ENCODE measurements at regions not wholly inside any gene's neighbourhood (a gene's known extent, or its start where the extent isn't known, plus 50 kb on each side); places are given as distances from the start of the nearest gene placed in this dataset.
"Not testable (repeated sequence)": the region's sequence is repeated elsewhere in the genome, so short reads cannot be mapped to it uniquely, and the experiment has no call there.

- Histone ChIP-seq H3K9ac (ENCODE audit: low read length in 3 of 3) (no peak overlapping the region), H3K27me3 (ENCODE audit: control insufficient read depth, insufficient read depth, low read length) (no peaks in the 10 kb centered on the region), H3K27ac (ENCODE audit: low read depth in 2 of 2, low read length in 2 of 2) (no peak overlapping the region), H3K4me3 (ENCODE audit: low read length in 3 of 3) (no peak overlapping the region), H3K36me3 (ENCODE audit: control insufficient read depth in 2 of 3, insufficient read depth in 3 of 3, low read length in 3 of 3) (no peaks in the 10 kb centered on the region), H3K9me3 (ENCODE audit: control insufficient read depth in 2 of 3, insufficient read depth in 1 of 3, low read length in 3 of 3) (no peaks in the 10 kb centered on the region), H3K4me1 (ENCODE audit: control insufficient read depth in 2 of 3, insufficient read depth in 2 of 3, low read depth in 1 of 3, low read length in 3 of 3) (no peaks in the 10 kb centered on the region)
- no peak for FAIRE-seq
- DNase-seq: no peak
- TF ChIP-seq CTCF (IDR thresholded peaks at IDR 0.05; ENCODE audit: borderline replicate concordance, extremely low read depth, insufficient read depth): no peak
- intact Hi-C loops (cut with DNase I): no loop called here
These were observed 85.4 kb upstream of the SLC35F3 start for GRCh38 chr1:233819042-233819441.

- H3K9ac ChIP-seq (ENCODE audit: low read length in 3 of 3); H3K4me3 ChIP-seq (ENCODE audit: low read length in 3 of 3); H3K36me3 ChIP-seq (ENCODE audit: control insufficient read depth in 2 of 3, insufficient read depth in 3 of 3, low read length in 3 of 3); H3K4me1 ChIP-seq (ENCODE audit: control insufficient read depth in 2 of 3, insufficient read depth in 2 of 3, low read depth in 1 of 3, low read length in 3 of 3); H3K9me3 ChIP-seq (ENCODE audit: control insufficient read depth in 2 of 3, insufficient read depth in 1 of 3, low read length in 3 of 3); intact Hi-C loops (cut with DNase I); DNase-seq; H3K27me3 ChIP-seq (ENCODE audit: control insufficient read depth, insufficient read depth, low read length); H3K27ac ChIP-seq (ENCODE audit: low read depth in 2 of 2, low read length in 2 of 2); FAIRE-seq: not testable (repeated sequence)
These were observed 80.3 kb upstream of the SLC35F3 start for GRCh38 chr1:233824179-233824578.

- H3K4me1 ChIP-seq (ENCODE audit: control insufficient read depth in 2 of 3, insufficient read depth in 2 of 3, low read depth in 1 of 3, low read length in 3 of 3); FAIRE-seq; H3K27me3 ChIP-seq (ENCODE audit: control insufficient read depth, insufficient read depth, low read length); H3K27ac ChIP-seq (ENCODE audit: low read depth in 2 of 2, low read length in 2 of 2); H3K4me3 ChIP-seq (ENCODE audit: low read length in 3 of 3); DNase-seq; H3K9me3 ChIP-seq (ENCODE audit: control insufficient read depth in 2 of 3, insufficient read depth in 1 of 3, low read length in 3 of 3); intact Hi-C loops (cut with DNase I); H3K36me3 ChIP-seq (ENCODE audit: control insufficient read depth in 2 of 3, insufficient read depth in 3 of 3, low read length in 3 of 3); H3K9ac ChIP-seq (ENCODE audit: low read length in 3 of 3): not testable (repeated sequence)
These were observed 76.5 kb upstream of the SLC35F3 start for GRCh38 chr1:233827937-233828336.

GRCh38 chr1:233828480-233828879 is 76.0 kb upstream of the SLC35F3 start:
- FAIRE-seq (no peak), DNase-seq (no peak)
- Histone ChIP-seq H3K4me1 (ENCODE audit: control insufficient read depth in 2 of 3, insufficient read depth in 2 of 3, low read depth in 1 of 3, low read length in 3 of 3) (no peaks in the 10 kb centered on the region), H3K4me3 (ENCODE audit: low read length in 3 of 3) (no peak overlapping the region), H3K27me3 (ENCODE audit: control insufficient read depth, insufficient read depth, low read length) (no peaks in the 10 kb centered on the region), H3K9me3 (ENCODE audit: control insufficient read depth in 2 of 3, insufficient read depth in 1 of 3, low read length in 3 of 3) (no peaks in the 10 kb centered on the region), H3K36me3 (ENCODE audit: control insufficient read depth in 2 of 3, insufficient read depth in 3 of 3, low read length in 3 of 3) (no peaks in the 10 kb centered on the region), H3K9ac (ENCODE audit: low read length in 3 of 3) (no peak overlapping the region), H3K27ac (ENCODE audit: low read depth in 2 of 2, low read length in 2 of 2) (no peak overlapping the region)
- intact Hi-C loops (cut with DNase I): no loop called here
- TF ChIP-seq CTCF (IDR thresholded peaks at IDR 0.05; ENCODE audit: borderline replicate concordance, extremely low read depth, insufficient read depth): no peak

GRCh38 chr1:233834609-233835008 is 69.9 kb upstream of the SLC35F3 start:
- TF ChIP-seq CTCF (IDR thresholded peaks at IDR 0.05; ENCODE audit: borderline replicate concordance, extremely low read depth, insufficient read depth): no peak
- FAIRE-seq (no peak), DNase-seq (no peak)
- Histone ChIP-seq H3K27ac (ENCODE audit: low read depth in 2 of 2, low read length in 2 of 2) (no peak overlapping the region), H3K9ac (ENCODE audit: low read length in 3 of 3) (no peak overlapping the region), H3K4me3 (ENCODE audit: low read length in 3 of 3) (no peak overlapping the region), H3K9me3 (ENCODE audit: control insufficient read depth in 2 of 3, insufficient read depth in 1 of 3, low read length in 3 of 3) (no peaks in the 10 kb centered on the region), H3K36me3 (ENCODE audit: control insufficient read depth in 2 of 3, insufficient read depth in 3 of 3, low read length in 3 of 3) (no peaks in the 10 kb centered on the region), H3K4me1 (ENCODE audit: control insufficient read depth in 2 of 3, insufficient read depth in 2 of 3, low read depth in 1 of 3, low read length in 3 of 3) (no peaks in the 10 kb centered on the region), H3K27me3 (ENCODE audit: control insufficient read depth, insufficient read depth, low read length) (no peaks in the 10 kb centered on the region)
- intact Hi-C loops (cut with DNase I): no loop called here

GRCh38 chr1:233838207-233838606 is 66.3 kb upstream of the SLC35F3 start:
- H3K27me3 ChIP-seq (ENCODE audit: control insufficient read depth, insufficient read depth, low read length); H3K4me3 ChIP-seq (ENCODE audit: low read length in 3 of 3); H3K27ac ChIP-seq (ENCODE audit: low read depth in 2 of 2, low read length in 2 of 2); DNase-seq; H3K36me3 ChIP-seq (ENCODE audit: control insufficient read depth in 2 of 3, insufficient read depth in 3 of 3, low read length in 3 of 3); H3K4me1 ChIP-seq (ENCODE audit: control insufficient read depth in 2 of 3, insufficient read depth in 2 of 3, low read depth in 1 of 3, low read length in 3 of 3); FAIRE-seq; H3K9ac ChIP-seq (ENCODE audit: low read length in 3 of 3); H3K9me3 ChIP-seq (ENCODE audit: control insufficient read depth in 2 of 3, insufficient read depth in 1 of 3, low read length in 3 of 3); intact Hi-C loops (cut with DNase I): not testable (repeated sequence)

All from kidney (tissue), 13 donors.